Skeletal muscle satellite cell (primary cell): ENCODE measurements at regions not wholly inside any gene's neighbourhood (a gene's known extent, or its start where the extent isn't known, plus 50 kb on each side); places are given as distances from the start of the nearest gene placed in this dataset.

ENCODE experiments used
- H3K27me3 ChIP-seq: 2 replicates; pipeline ENCODE4 v1.7.0; 2013; ENCODE audit warnings: low read length; ENCODE audit not compliant: control insufficient read depth, insufficient read depth
- H3K36me3 ChIP-seq: 2 replicates; pipeline ENCODE4 v1.7.0; 2013; ENCODE audit warnings: mild to moderate bottlenecking, control low read depth, low read length; ENCODE audit not compliant: insufficient read depth
- H3K4me1 ChIP-seq: 2 replicates; pipeline ENCODE4 v1.7.0; 2013; ENCODE audit warnings: low read length; ENCODE audit not compliant: control insufficient read depth, insufficient read depth
- H3K4me2 ChIP-seq: 2 replicates; pipeline ENCODE4 v1.7.0; 2013; ENCODE audit warnings: mild to moderate bottlenecking, low read length
- H3K4me3 ChIP-seq: 2 replicates; pipeline ENCODE4 v1.7.0; 2013; ENCODE audit warnings: low read length
- H3K9ac ChIP-seq: 2 replicates; pipeline ENCODE4 v1.7.0; 2013; ENCODE audit warnings: mild to moderate bottlenecking, low read depth, low read length, moderate library complexity
- H3K9me3 ChIP-seq: replicated peaks from 2 replicates; pipeline ENCODE4 v1.7.0; 2013; ENCODE audit warnings: mild to moderate bottlenecking, control low read depth, low read length

GRCh38 chr15:26374806-26375205 is 398.1 kb downstream of the GABRB3 start:
- Histone ChIP-seq H3K27me3 (no peaks in the 10 kb centered on the region), H3K4me1 (no peaks in the 10 kb centered on the region), H3K9me3 (peaks cover 17% of the 10 kb centered on the region), H3K4me2 (no peak overlapping the region), H3K4me3 (no peak overlapping the region), H3K9ac (no peak overlapping the region), H3K36me3 (no peaks in the 10 kb centered on the region)

GRCh38 chr15:26372706-26373105 is 400.2 kb downstream of the GABRB3 start:
- Histone ChIP-seq H3K9ac (no peak overlapping the region), H3K4me1 (no peaks in the 10 kb centered on the region), H3K4me3 (no peak overlapping the region), H3K4me2 (no peak overlapping the region), H3K27me3 (no peaks in the 10 kb centered on the region), H3K9me3 (peaks cover 17% of the 10 kb centered on the region), H3K36me3 (no peaks in the 10 kb centered on the region)

- H3K4me1 ChIP-seq: no peaks in the 10 kb centered on the region
- no peak overlapping the region for H3K4me2 ChIP-seq
- no peak overlapping the region for H3K4me3 ChIP-seq
- no peak overlapping the region for H3K9ac ChIP-seq
- no peaks in the 10 kb centered on the region for H3K27me3 ChIP-seq
- H3K9me3 ChIP-seq: peaks cover 4% of the 10 kb centered on the region
- no peaks in the 10 kb centered on the region for H3K36me3 ChIP-seq
Observed at GRCh38 chr15:26365077-26365476, 407.8 kb downstream of the GABRB3 start.

GRCh38 chr15:26359855-26360254 is 413.0 kb downstream of the GABRB3 start:
- Histone ChIP-seq H3K36me3 (no peaks in the 10 kb centered on the region), H3K9ac (no peak overlapping the region), H3K27me3 (no peaks in the 10 kb centered on the region)

GRCh38 chr15:26358708-26359107 is 414.2 kb downstream of the GABRB3 start:
- no peaks in the 10 kb centered on the region for H3K27me3 ChIP-seq

More at GRCh38 chr15:26359855-26360254, 413.0 kb downstream of the GABRB3 start:
- Histone ChIP-seq H3K9me3 (peaks cover under 1% of the 10 kb centered on the region), H3K4me3 (no peak overlapping the region), H3K4me1 (no peaks in the 10 kb centered on the region), H3K4me2 (no peak overlapping the region)

GRCh38 chr15:26357653-26358052 is 415.2 kb downstream of the GABRB3 start:
- H3K4me3 ChIP-seq: no peak overlapping the region
- no peaks in the 10 kb centered on the region for H3K9me3 ChIP-seq
- H3K9ac ChIP-seq: no peak overlapping the region
- no peaks in the 10 kb centered on the region for H3K27me3 ChIP-seq
- H3K4me1 ChIP-seq: no peaks in the 10 kb centered on the region
- no peaks in the 10 kb centered on the region for H3K36me3 ChIP-seq
- H3K4me2 ChIP-seq: no peak overlapping the region

More at GRCh38 chr15:26358708-26359107, 414.2 kb downstream of the GABRB3 start:
- no peak overlapping the region for H3K9ac ChIP-seq
- no peak overlapping the region for H3K4me2 ChIP-seq
- no peaks in the 10 kb centered on the region for H3K4me1 ChIP-seq
- H3K4me3 ChIP-seq: no peak overlapping the region
- H3K36me3 ChIP-seq: no peaks in the 10 kb centered on the region
- H3K9me3 ChIP-seq: no peaks in the 10 kb centered on the region

- Histone ChIP-seq H3K4me1 (no peaks in the 10 kb centered on the region), H3K9me3 (no peaks in the 10 kb centered on the region), H3K36me3 (no peaks in the 10 kb centered on the region), H3K4me3 (no peak overlapping the region), H3K27me3 (no peaks in the 10 kb centered on the region), H3K4me2 (no peak overlapping the region), H3K9ac (no peak overlapping the region)
Observed at GRCh38 chr15:26355472-26356074, 417.3 kb downstream of the GABRB3 start.

- H3K4me3 ChIP-seq: no peak overlapping the region
- no peaks in the 10 kb centered on the region for H3K4me1 ChIP-seq
- H3K36me3 ChIP-seq: no peaks in the 10 kb centered on the region
- no peaks in the 10 kb centered on the region for H3K9me3 ChIP-seq
- no peak overlapping the region for H3K4me2 ChIP-seq
- no peaks in the 10 kb centered on the region for H3K27me3 ChIP-seq
- H3K9ac ChIP-seq: no peak overlapping the region
Observed at GRCh38 chr15:26352909-26353308, 420.0 kb downstream of the GABRB3 start.

- Histone ChIP-seq H3K27me3 (no peaks in the 10 kb centered on the region), H3K36me3 (no peaks in the 10 kb centered on the region), H3K9me3 (no peaks in the 10 kb centered on the region), H3K4me2 (no peak overlapping the region), H3K9ac (no peak overlapping the region), H3K4me3 (no peak overlapping the region), H3K4me1 (no peaks in the 10 kb centered on the region)
Observed at GRCh38 chr15:26352406-26352805, 420.5 kb downstream of the GABRB3 start.

- Histone ChIP-seq H3K9ac (no peak overlapping the region), H3K9me3 (peaks cover 6% of the 10 kb centered on the region)
Observed at GRCh38 chr15:26325495-26325894, 447.4 kb downstream of the GABRB3 start.

GRCh38 chr15:26323566-26323965 is 449.3 kb downstream of the GABRB3 start:
- Histone ChIP-seq H3K36me3 (no peaks in the 10 kb centered on the region), H3K4me1 (no peaks in the 10 kb centered on the region), H3K9me3 (peaks cover 6% of the 10 kb centered on the region), H3K27me3 (no peaks in the 10 kb centered on the region), H3K4me3 (no peak overlapping the region), H3K9ac (no peak overlapping the region), H3K4me2 (no peak overlapping the region)

More at GRCh38 chr15:26325495-26325894, 447.4 kb downstream of the GABRB3 start:
- no peaks in the 10 kb centered on the region for H3K27me3 ChIP-seq
- no peaks in the 10 kb centered on the region for H3K4me1 ChIP-seq
- no peak overlapping the region for H3K4me3 ChIP-seq
- H3K36me3 ChIP-seq: no peaks in the 10 kb centered on the region
- H3K4me2 ChIP-seq: no peak overlapping the region

GRCh38 chr15:26318689-26319088 is 454.2 kb downstream of the GABRB3 start:
- Histone ChIP-seq H3K4me3 (no peak overlapping the region), H3K27me3 (no peaks in the 10 kb centered on the region), H3K9ac (no peak overlapping the region), H3K4me2 (no peak overlapping the region), H3K4me1 (no peaks in the 10 kb centered on the region), H3K36me3 (no peaks in the 10 kb centered on the region), H3K9me3 (peaks cover 10% of the 10 kb centered on the region)
